ENCODE measurements at regions not wholly inside any gene's neighbourhood (a gene's known extent, or its start where the extent isn't known, plus 50 kb on each side); places are given as distances from the start of the nearest gene placed in this dataset.
"Not testable (repeated sequence)": the region's sequence is repeated elsewhere in the genome, so short reads cannot be mapped to it uniquely, and the experiment has no call there.

- H3K9ac ChIP-seq (ENCODE audit: low read depth, low read length) = no peak overlapping the region
- H3K36me3 ChIP-seq (ENCODE audit: insufficient read depth, low read length) = no peaks in the 10 kb centered on the region
- H3K4me1 ChIP-seq (ENCODE audit: insufficient read depth, low read length) = no peaks in the 10 kb centered on the region
- no peaks in the 10 kb centered on the region for H3K9me3 ChIP-seq (ENCODE audit: control insufficient read depth, insufficient read depth, low read length)
These were observed 332.6 kb downstream of the TAF11L14 start for GRCh38 chr5:17966640-17967402.

- no peak overlapping the region for H3K9ac ChIP-seq (ENCODE audit: low read depth, low read length)
- H3K36me3 ChIP-seq (ENCODE audit: insufficient read depth, low read length) = no peaks in the 10 kb centered on the region
- no peaks in the 10 kb centered on the region for H3K4me1 ChIP-seq (ENCODE audit: insufficient read depth, low read length)
- no peaks in the 10 kb centered on the region for H3K9me3 ChIP-seq (ENCODE audit: control insufficient read depth, insufficient read depth, low read length)
These were observed 342.1 kb downstream of the TAF11L14 start for GRCh38 chr5:17976404-17976803.

- no peak overlapping the region for H3K9ac ChIP-seq (ENCODE audit: low read depth, low read length)
- no peaks in the 10 kb centered on the region for H3K36me3 ChIP-seq (ENCODE audit: insufficient read depth, low read length)
- no peaks in the 10 kb centered on the region for H3K4me1 ChIP-seq (ENCODE audit: insufficient read depth, low read length)
- H3K9me3 ChIP-seq (ENCODE audit: control insufficient read depth, insufficient read depth, low read length) = no peaks in the 10 kb centered on the region
These were observed 344.7 kb downstream of the TAF11L14 start for GRCh38 chr5:17978954-17979353.

- not testable (repeated sequence) for H3K9me3 ChIP-seq (ENCODE audit: control insufficient read depth, insufficient read depth, low read length); H3K9ac ChIP-seq (ENCODE audit: low read depth, low read length); H3K36me3 ChIP-seq (ENCODE audit: insufficient read depth, low read length); H3K4me1 ChIP-seq (ENCODE audit: insufficient read depth, low read length)
These were observed 348.4 kb downstream of the TAF11L14 start for GRCh38 chr5:17982626-17983025.

- H3K9ac ChIP-seq (ENCODE audit: low read depth, low read length) = no peak overlapping the region
These were observed 354.8 kb downstream of the TAF11L14 start for GRCh38 chr5:17989036-17989435.

GRCh38 chr5:17989567-17990563, 355.6 kb downstream of the TAF11L14 start:
- H3K4me1 ChIP-seq (ENCODE audit: insufficient read depth, low read length) = no peaks in the 10 kb centered on the region
- H3K36me3 ChIP-seq (ENCODE audit: insufficient read depth, low read length) = no peaks in the 10 kb centered on the region
- no peak overlapping the region for H3K9ac ChIP-seq (ENCODE audit: low read depth, low read length)
- H3K9me3 ChIP-seq (ENCODE audit: control insufficient read depth, insufficient read depth, low read length) = no peaks in the 10 kb centered on the region

More at GRCh38 chr5:17989036-17989435, 354.8 kb downstream of the TAF11L14 start:
- H3K4me1 ChIP-seq (ENCODE audit: insufficient read depth, low read length) = no peaks in the 10 kb centered on the region
- H3K36me3 ChIP-seq (ENCODE audit: insufficient read depth, low read length) = no peaks in the 10 kb centered on the region
- no peaks in the 10 kb centered on the region for H3K9me3 ChIP-seq (ENCODE audit: control insufficient read depth, insufficient read depth, low read length)

- Histone ChIP-seq H3K4me1 (ENCODE audit: insufficient read depth, low read length) (no peaks in the 10 kb centered on the region), H3K9ac (ENCODE audit: low read depth, low read length) (no peak overlapping the region), H3K36me3 (ENCODE audit: insufficient read depth, low read length) (no peaks in the 10 kb centered on the region), H3K9me3 (ENCODE audit: control insufficient read depth, insufficient read depth, low read length) (no peaks in the 10 kb centered on the region)
These were observed 357.5 kb downstream of the TAF11L14 start for GRCh38 chr5:17991775-17992174.

GRCh38 chr5:17992291-17992690, 358.0 kb downstream of the TAF11L14 start:
- no peak overlapping the region for H3K9ac ChIP-seq (ENCODE audit: low read depth, low read length)
- H3K36me3 ChIP-seq (ENCODE audit: insufficient read depth, low read length) = no peaks in the 10 kb centered on the region
- H3K9me3 ChIP-seq (ENCODE audit: control insufficient read depth, insufficient read depth, low read length) = no peaks in the 10 kb centered on the region
- H3K4me1 ChIP-seq (ENCODE audit: insufficient read depth, low read length) = no peaks in the 10 kb centered on the region

- Histone ChIP-seq H3K9ac (ENCODE audit: low read depth, low read length) (no peak overlapping the region), H3K4me1 (ENCODE audit: insufficient read depth, low read length) (no peaks in the 10 kb centered on the region), H3K36me3 (ENCODE audit: insufficient read depth, low read length) (no peaks in the 10 kb centered on the region), H3K9me3 (ENCODE audit: control insufficient read depth, insufficient read depth, low read length) (no peaks in the 10 kb centered on the region)
These were observed 361.7 kb downstream of the TAF11L14 start for GRCh38 chr5:17995997-17996396.

GRCh38 chr5:17999858-18000257, 365.6 kb downstream of the TAF11L14 start:
- Histone ChIP-seq H3K9ac (ENCODE audit: low read depth, low read length) (no peak overlapping the region), H3K9me3 (ENCODE audit: control insufficient read depth, insufficient read depth, low read length) (no peaks in the 10 kb centered on the region), H3K4me1 (ENCODE audit: insufficient read depth, low read length) (no peaks in the 10 kb centered on the region), H3K36me3 (ENCODE audit: insufficient read depth, low read length) (no peaks in the 10 kb centered on the region)

GRCh38 chr5:18000744-18001143, 366.5 kb downstream of the TAF11L14 start:
- Histone ChIP-seq H3K9ac (ENCODE audit: low read depth, low read length) (no peak overlapping the region), H3K4me1 (ENCODE audit: insufficient read depth, low read length) (no peaks in the 10 kb centered on the region), H3K36me3 (ENCODE audit: insufficient read depth, low read length) (no peaks in the 10 kb centered on the region), H3K9me3 (ENCODE audit: control insufficient read depth, insufficient read depth, low read length) (no peaks in the 10 kb centered on the region)

- no peaks in the 10 kb centered on the region for H3K9me3 ChIP-seq (ENCODE audit: control insufficient read depth, insufficient read depth, low read length)
- H3K9ac ChIP-seq (ENCODE audit: low read depth, low read length) = no peak overlapping the region
- H3K4me1 ChIP-seq (ENCODE audit: insufficient read depth, low read length) = no peaks in the 10 kb centered on the region
- no peaks in the 10 kb centered on the region for H3K36me3 ChIP-seq (ENCODE audit: insufficient read depth, low read length)
These were observed 369.1 kb downstream of the TAF11L14 start for GRCh38 chr5:18003312-18003711.

- Histone ChIP-seq H3K9ac (ENCODE audit: low read depth, low read length) (no peak overlapping the region), H3K4me1 (ENCODE audit: insufficient read depth, low read length) (no peaks in the 10 kb centered on the region), H3K9me3 (ENCODE audit: control insufficient read depth, insufficient read depth, low read length) (no peaks in the 10 kb centered on the region), H3K36me3 (ENCODE audit: insufficient read depth, low read length) (no peaks in the 10 kb centered on the region)
These were observed 369.5 kb downstream of the TAF11L14 start for GRCh38 chr5:18003784-18004183.

- not testable (repeated sequence) for H3K9me3 ChIP-seq (ENCODE audit: control insufficient read depth, insufficient read depth, low read length); H3K4me1 ChIP-seq (ENCODE audit: insufficient read depth, low read length); H3K36me3 ChIP-seq (ENCODE audit: insufficient read depth, low read length); H3K9ac ChIP-seq (ENCODE audit: low read depth, low read length)
These were observed 372.0 kb downstream of the TAF11L14 start for GRCh38 chr5:18006235-18006634.

- no peak overlapping the region for H3K9ac ChIP-seq (ENCODE audit: low read depth, low read length)
These were observed 374.7 kb downstream of the TAF11L14 start for GRCh38 chr5:18008940-18009339.

More at GRCh38 chr5:18008940-18009339, 374.7 kb downstream of the TAF11L14 start:
- Histone ChIP-seq H3K4me1 (ENCODE audit: insufficient read depth, low read length) (no peaks in the 10 kb centered on the region), H3K36me3 (ENCODE audit: insufficient read depth, low read length) (no peaks in the 10 kb centered on the region), H3K9me3 (ENCODE audit: control insufficient read depth, insufficient read depth, low read length) (no peaks in the 10 kb centered on the region)

All from ES-I3 (cell line).